ENCODE measurements at regions not wholly inside any gene's neighbourhood (a gene's known extent, or its start where the extent isn't known, plus 50 kb on each side); places are given as distances from the start of the nearest gene placed in this dataset.

DNA sequence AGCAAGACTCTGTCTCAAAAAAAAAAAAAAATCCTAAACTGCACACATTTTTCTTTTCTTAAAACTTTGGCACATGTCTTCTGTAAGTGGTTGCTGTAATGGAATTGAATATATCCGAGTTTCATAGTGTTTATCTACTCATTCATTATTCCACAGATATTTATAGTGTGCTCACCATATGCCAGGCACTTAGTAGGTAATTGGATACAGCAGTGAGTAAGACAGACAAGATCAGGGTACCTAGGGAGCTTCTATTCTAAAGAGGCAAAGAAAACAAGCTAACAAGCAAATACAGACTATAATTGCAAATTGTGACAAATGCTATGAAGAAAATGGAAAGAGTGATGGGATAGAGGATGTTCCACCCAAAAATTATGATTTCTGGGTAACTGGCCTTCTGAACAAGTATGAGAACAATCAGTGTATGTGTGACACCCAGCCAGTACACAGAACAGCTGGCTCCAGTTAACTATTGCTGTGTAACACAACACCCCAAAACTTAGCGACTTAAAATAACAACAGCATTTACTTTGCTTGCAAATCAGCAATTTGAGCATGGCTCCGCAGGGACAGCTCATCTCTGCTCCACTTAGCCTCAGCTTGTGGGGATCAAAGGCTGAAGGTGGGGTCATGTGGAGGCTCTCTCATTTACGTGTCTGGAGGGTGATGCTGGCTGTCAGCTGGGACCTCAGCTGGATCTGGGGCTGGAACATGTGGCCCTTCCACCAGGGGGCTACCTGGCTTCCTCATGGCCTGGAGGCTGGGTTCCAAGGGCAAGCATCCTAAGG is 224.9 kb downstream of the INSIG2 start:
- DNase-seq: no peak

- no peak for DNase-seq
These were observed 222.6 kb downstream of the INSIG2 start for GRCh38 chr2:118310681-118311429.

- peak in 7 of 14 donors; percentile 9 to 62 (median 35) for DNase-seq
These were observed 221.8 kb downstream of the INSIG2 start for GRCh38 chr2:118309946-118310680.

GRCh38 chr2:118309257-118309945 is 221.1 kb downstream of the INSIG2 start:
- no peak for DNase-seq

GRCh38 chr2:118307864-118308263 is 219.6 kb downstream of the INSIG2 start:
- DNase-seq: no peak

- no peak for DNase-seq
These were observed 213.0 kb downstream of the INSIG2 start for GRCh38 chr2:118301248-118301647.

- DNase-seq: no peak
These were observed 212.6 kb downstream of the INSIG2 start for GRCh38 chr2:118300832-118301231.

GRCh38 chr2:118296663-118297062 is 208.4 kb downstream of the INSIG2 start:
- no peak for DNase-seq

GRCh38 chr2:118295592-118296390 is 207.5 kb downstream of the INSIG2 start:
- DNase-seq: no peak

GRCh38 chr2:118294063-118294462 is 205.8 kb downstream of the INSIG2 start:
- no peak for DNase-seq

DNA sequence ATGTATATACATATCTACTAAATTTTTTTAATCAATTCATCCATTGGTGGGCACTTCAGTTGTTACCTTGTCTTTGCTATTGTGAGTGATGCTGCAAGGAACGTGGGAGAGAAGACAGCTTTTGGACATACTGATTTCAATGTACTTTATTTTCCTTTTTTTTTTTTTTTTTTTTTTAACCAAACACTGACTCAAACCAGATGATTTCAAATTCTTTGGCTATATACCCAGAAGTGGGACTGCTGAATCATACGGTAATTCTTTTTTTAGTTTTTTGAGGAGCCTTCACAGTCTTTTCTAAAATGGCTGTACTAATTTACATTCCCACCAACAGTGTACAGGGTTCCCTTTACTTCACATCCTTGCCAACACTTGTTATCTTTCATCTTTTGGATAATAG is 204.7 kb downstream of the INSIG2 start:
- no peak for DNase-seq

GRCh38 chr2:118291251-118291880 is 203.1 kb downstream of the INSIG2 start:
- DNase-seq: no peak

GRCh38 chr2:118290411-118291250 is 202.4 kb downstream of the INSIG2 start:
- no peak for DNase-seq

DNA sequence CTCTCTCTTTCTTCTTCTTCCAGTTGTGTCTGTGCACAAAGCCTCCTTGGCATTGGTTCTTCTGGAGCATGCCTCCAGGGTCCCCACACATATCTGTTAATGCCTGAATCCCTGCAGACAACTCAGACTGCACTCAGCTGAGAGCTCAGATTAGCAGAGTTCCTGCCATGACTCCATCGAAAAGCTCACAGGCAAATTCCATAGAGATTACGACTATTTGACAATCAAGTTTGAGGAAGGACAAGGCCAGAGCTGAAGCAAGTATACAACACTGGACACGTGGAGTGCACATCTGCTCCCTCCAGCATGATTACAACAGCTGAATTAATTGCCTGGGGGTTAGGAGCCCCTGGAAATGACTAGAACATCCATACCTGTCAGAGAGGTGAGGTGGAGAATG is 190.7 kb downstream of the INSIG2 start:
- no peak for DNase-seq

DNA sequence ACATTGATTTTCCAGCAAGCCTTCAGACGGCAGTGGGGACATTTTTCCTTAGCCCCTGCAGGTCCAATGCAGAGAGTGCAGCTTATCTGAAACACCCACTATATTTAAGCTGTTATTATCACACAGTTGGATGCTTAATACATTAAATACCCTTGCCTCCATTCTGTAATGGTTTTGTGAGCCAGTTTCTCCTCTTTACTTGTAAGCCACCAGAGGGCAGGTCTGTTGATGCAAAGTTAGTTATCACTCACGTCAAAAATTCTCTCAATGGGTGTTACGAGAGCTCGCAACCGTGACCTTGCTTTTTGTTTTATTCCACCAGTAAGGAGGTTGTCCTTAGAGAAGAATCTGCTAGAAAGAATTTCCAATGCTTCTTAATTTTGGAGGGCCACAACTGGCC is 189.8 kb downstream of the INSIG2 start:
- DNase-seq: no peak

DNA sequence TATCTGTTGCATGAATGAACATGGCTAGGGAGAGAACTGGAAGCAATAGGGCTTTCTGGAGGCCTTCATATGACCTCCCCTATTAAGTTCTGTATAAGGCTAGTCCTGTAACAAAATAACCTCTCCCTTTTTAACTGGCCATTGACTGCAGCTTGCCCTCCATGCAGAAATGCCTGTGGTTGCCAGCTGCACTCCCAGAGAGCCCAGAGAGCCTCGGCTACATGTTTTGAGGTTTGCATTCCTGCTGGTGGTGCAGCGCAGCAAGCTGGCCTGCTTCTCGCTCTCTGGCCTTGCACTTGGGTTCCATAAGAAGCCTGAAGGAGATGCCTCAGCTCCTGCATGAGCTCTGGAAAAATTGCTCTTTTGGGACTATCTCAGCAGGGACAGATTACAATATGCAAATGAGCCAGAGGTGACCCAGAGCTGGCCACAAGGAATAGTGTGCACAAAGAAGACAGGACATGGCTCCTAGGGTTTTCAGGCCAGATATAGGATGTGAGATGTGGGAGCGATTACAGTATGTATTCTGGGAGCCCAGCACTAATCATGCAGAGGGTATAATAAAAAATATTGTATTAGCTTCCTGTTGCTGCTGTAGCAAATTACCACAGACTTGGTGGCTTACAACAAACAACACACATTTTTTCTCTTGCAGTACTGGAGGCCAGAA is 186.7 kb downstream of the INSIG2 start:
- DNase-seq: no peak

DNA sequence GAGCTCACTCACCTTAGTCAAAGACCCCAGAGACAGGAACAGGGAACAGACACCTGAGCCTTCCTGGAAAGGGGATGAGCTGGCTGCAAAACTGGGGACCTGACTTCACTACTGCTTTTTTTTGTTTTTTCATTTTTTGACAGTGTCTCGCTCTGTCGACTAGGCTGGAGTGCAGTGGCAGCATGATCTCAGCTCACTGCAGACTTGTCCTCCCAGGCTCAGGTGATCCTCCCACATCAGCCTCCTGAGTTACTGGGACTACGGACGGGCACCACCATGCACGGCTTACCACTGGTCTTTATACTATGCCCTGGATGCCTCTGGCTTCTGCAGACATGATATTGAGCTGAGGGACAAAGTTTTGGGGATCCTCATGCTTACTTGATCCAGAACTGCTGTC is 184.1 kb downstream of the INSIG2 start:
- no peak for DNase-seq

- no peak for DNase-seq
These were observed 181.3 kb downstream of the INSIG2 start for GRCh38 chr2:118269408-118270051.

- DNase-seq: no peak
These were observed 180.0 kb downstream of the INSIG2 start for GRCh38 chr2:118268268-118268667.

All from C1 segment of cervical spinal cord (tissue), 14 donors.